ENCODE measurements at regions not wholly inside any gene's neighbourhood (a gene's known extent, or its start where the extent isn't known, plus 50 kb on each side); places are given as distances from the start of the nearest gene placed in this dataset.
"Not testable (repeated sequence)": the region's sequence is repeated elsewhere in the genome, so short reads cannot be mapped to it uniquely, and the experiment has no call there.

DNA sequence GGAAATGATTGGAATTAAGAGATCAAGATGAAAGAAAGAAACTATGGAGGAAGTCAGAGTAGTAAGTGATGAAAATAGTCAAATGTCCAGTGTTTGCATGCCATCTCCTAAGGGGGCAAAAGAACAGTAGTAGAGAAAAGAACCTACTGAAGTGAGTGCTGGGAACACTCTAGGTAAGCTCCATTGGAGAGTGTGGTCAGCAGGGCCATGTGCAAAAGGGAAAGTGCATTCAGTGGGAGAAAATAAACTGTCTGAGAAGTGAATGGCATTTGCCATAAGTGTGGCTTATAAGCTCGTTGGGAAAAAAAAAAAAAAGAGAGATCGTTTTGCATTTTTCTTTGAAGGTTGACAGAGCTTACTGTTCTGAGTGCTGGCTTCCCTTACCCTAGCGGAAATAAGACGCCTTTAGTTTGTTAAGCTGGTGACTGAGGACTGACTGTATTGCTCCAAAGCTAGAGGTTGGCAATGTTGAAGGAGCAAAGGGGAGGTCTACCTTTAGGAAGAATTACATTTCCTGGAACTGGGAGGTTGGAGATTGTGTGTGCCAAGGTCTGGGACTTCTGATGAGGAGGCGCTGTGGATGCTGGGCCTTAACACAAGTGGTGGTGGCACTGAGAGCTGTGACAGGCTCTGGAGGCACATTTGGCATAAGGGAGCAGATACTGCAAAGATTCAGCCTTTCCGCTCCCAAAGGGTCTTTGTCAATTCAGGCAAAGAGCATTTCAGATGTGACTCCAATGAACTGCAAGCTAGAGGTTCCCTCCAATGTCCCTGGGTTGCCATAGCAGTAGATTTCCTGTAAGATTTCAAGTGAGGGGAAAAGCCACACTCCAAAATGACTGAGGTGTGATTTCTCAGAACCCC is 287.8 kb upstream of the SATB1 start:
- POLR2A ChIA-PET (ENCODE audit: low non-redundant PET), result no interaction called here
- H3K9me3 ChIP-seq (ENCODE audit: low read depth, low read length, poor library complexity, severe bottlenecking), result no peaks in the 10 kb centered on the region
- no peak overlapping the region for H3K4me3 ChIP-seq (ENCODE audit: low read depth, low read length, poor library complexity, severe bottlenecking)
- no peaks in the 10 kb centered on the region for H3K4me1 ChIP-seq (ENCODE audit: insufficient read depth, low read length, poor library complexity, severe bottlenecking)
- CTCF ChIA-PET, result no interaction called here
- intact Hi-C loops (cut with micrococcal nuclease; ENCODE audit: unreplicated experiment), result no loop called here
- no peak for DNase-seq (ENCODE audit: low spot score)
- H3K36me3 ChIP-seq (ENCODE audit: insufficient read depth, low read length, poor library complexity, severe bottlenecking), result no peaks in the 10 kb centered on the region
- no peaks in the 10 kb centered on the region for H3K27me3 ChIP-seq (replicated peaks; ENCODE audit: insufficient read depth, low read depth, low read length, poor library complexity)
- TF ChIP-seq, protein P1, sequence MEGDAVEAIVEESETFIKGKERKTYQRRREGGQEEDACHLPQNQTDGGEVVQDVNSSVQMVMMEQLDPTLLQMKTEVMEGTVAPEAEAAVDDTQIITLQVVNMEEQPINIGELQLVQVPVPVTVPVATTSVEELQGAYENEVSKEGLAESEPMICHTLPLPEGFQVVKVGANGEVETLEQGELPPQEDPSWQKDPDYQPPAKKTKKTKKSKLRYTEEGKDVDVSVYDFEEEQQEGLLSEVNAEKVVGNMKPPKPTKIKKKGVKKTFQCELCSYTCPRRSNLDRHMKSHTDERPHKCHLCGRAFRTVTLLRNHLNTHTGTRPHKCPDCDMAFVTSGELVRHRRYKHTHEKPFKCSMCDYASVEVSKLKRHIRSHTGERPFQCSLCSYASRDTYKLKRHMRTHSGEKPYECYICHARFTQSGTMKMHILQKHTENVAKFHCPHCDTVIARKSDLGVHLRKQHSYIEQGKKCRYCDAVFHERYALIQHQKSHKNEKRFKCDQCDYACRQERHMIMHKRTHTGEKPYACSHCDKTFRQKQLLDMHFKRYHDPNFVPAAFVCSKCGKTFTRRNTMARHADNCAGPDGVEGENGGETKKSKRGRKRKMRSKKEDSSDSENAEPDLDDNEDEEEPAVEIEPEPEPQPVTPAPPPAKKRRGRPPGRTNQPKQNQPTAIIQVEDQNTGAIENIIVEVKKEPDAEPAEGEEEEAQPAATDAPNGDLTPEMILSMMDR (conservative IDR thresholded peaks at IDR 0.05; ENCODE audit: low read depth, low read length), result no peak
- TF ChIP-seq EZH2 (IDR thresholded peaks at IDR 0.05; ENCODE audit: borderline replicate concordance, low read depth, low read length, poor library complexity, severe bottlenecking), result no peak
- BruUV-seq (replicated peaks), result no TSS peak
- H3K27ac ChIP-seq (ENCODE audit: low read depth, low read length, poor library complexity, severe bottlenecking), result no peak overlapping the region

DNA sequence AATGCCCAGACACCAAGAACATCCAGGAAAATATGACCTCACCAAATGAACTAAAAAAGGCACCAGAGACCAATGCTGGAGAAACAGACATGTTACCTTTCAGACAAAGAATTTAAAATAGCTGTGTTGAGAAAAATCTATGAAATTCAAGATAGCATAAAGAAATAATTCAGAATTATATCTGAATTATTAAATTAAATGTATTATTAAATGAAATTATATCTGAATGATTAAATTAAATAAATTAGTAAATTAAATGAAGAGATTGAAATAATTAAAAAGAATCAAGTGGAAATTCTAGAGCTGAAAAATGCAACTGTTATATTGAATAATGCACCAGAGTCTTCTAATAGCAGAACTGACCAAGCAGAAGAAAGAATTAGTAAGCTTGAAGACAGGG is 279.2 kb upstream of the SATB1 start:
- ChIA-PET POLR2A (ENCODE audit: low non-redundant PET) (no interaction called here), CTCF (no interaction called here)
- no peaks in the 10 kb centered on the region for H3K4me1 ChIP-seq (ENCODE audit: insufficient read depth, low read length, poor library complexity, severe bottlenecking)
- no peaks in the 10 kb centered on the region for H3K27me3 ChIP-seq (replicated peaks; ENCODE audit: insufficient read depth, low read depth, low read length, poor library complexity)
- peaks cover 6% of the 10 kb centered on the region for H3K9me3 ChIP-seq (ENCODE audit: low read depth, low read length, poor library complexity, severe bottlenecking)
- no peaks in the 10 kb centered on the region for H3K36me3 ChIP-seq (ENCODE audit: insufficient read depth, low read length, poor library complexity, severe bottlenecking)
- TF ChIP-seq EZH2 (IDR thresholded peaks at IDR 0.05; ENCODE audit: borderline replicate concordance, low read depth, low read length, poor library complexity, severe bottlenecking), result no peak
- TF ChIP-seq, protein P1 (conservative IDR thresholded peaks at IDR 0.05; ENCODE audit: low read depth, low read length), result no peak
- DNase-seq (ENCODE audit: low spot score), result no peak
- H3K27ac ChIP-seq (ENCODE audit: low read depth, low read length, poor library complexity, severe bottlenecking), result no peak overlapping the region
- H3K4me3 ChIP-seq (ENCODE audit: low read depth, low read length, poor library complexity, severe bottlenecking), result no peak overlapping the region
- BruUV-seq (replicated peaks), result no TSS peak
- intact Hi-C loops (cut with micrococcal nuclease; ENCODE audit: unreplicated experiment), result no loop called here

DNA sequence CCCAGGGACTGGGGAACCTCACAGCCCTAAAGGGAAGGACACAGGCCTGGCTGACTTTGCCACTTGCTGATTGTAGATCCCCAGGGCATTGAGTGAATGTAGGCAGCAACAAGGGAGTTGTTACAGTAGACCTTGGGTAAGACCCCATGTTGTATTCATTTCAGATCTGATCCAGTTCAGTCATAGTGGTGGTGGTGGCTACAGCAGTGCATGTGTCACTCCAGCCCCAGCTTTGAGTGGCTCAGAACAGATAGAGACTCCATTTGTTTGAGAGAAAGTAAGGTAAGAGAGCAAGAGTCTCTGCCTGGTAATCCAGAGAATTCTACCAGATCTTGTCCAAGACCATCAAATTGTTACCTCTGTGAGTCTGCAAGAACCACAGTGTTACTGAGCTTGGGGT is 278.7 kb upstream of the SATB1 start:
- DNase-seq (ENCODE audit: low spot score), result no peak
- ChIA-PET POLR2A (ENCODE audit: low non-redundant PET) (no interaction called here), CTCF (no interaction called here)
- no peaks in the 10 kb centered on the region for H3K27me3 ChIP-seq (replicated peaks; ENCODE audit: insufficient read depth, low read depth, low read length, poor library complexity)
- H3K9me3 ChIP-seq (ENCODE audit: low read depth, low read length, poor library complexity, severe bottlenecking), result peaks cover 6% of the 10 kb centered on the region
- no TSS peak for BruUV-seq (replicated peaks)
- H3K27ac ChIP-seq (ENCODE audit: low read depth, low read length, poor library complexity, severe bottlenecking), result no peak overlapping the region
- no peak overlapping the region for H3K4me3 ChIP-seq (ENCODE audit: low read depth, low read length, poor library complexity, severe bottlenecking)
- TF ChIP-seq, protein P1 (conservative IDR thresholded peaks at IDR 0.05; ENCODE audit: low read depth, low read length), result no peak
- no peak for TF ChIP-seq EZH2 (IDR thresholded peaks at IDR 0.05; ENCODE audit: borderline replicate concordance, low read depth, low read length, poor library complexity, severe bottlenecking)
- intact Hi-C loops (cut with micrococcal nuclease; ENCODE audit: unreplicated experiment), result no loop called here
- H3K36me3 ChIP-seq (ENCODE audit: insufficient read depth, low read length, poor library complexity, severe bottlenecking), result no peaks in the 10 kb centered on the region
- no peaks in the 10 kb centered on the region for H3K4me1 ChIP-seq (ENCODE audit: insufficient read depth, low read length, poor library complexity, severe bottlenecking)

DNA sequence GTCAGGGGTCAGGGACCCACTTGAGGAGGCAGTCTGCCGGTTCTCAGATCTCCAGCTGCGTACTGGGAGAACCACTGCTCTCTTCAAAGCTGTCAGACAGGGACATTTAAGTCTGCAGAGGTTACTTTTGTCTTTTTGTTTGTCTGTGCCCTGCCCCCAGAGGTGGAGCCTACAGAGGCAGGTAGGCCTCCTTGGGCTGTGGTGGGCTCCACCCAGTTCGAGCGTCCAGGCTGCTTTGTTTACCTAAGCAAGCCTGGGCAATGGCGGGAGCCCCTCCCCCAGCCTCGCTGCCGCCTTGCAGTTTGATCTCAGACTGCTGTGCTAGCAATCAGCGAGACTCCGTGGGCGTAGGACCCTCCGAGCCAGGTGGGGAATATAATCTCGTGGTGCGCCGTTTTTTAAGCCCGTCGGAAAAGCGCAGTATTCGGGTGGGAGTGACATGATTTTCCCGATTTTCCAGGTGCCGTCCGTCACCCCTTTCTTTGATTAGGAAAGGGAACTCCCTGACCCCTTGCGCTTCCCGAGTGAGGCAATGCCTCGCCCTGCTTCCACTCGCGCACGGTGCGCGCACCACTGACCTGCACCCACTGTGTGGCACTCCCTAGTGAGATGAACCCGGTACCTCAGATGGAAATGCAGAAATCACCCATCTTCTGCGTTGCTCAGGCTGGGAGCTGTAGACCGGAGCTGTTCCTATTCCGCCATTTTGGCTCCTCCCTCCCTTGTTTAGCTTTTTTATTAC is 268.6 kb upstream of the SATB1 start:
- DNase-seq (ENCODE audit: low spot score); POLR2A ChIA-PET (ENCODE audit: low non-redundant PET); H3K36me3 ChIP-seq (ENCODE audit: insufficient read depth, low read length, poor library complexity, severe bottlenecking); H3K9me3 ChIP-seq (ENCODE audit: low read depth, low read length, poor library complexity, severe bottlenecking); H3K4me3 ChIP-seq (ENCODE audit: low read depth, low read length, poor library complexity, severe bottlenecking); BruUV-seq (replicated peaks); H3K4me1 ChIP-seq (ENCODE audit: insufficient read depth, low read length, poor library complexity, severe bottlenecking); H3K27ac ChIP-seq (ENCODE audit: low read depth, low read length, poor library complexity, severe bottlenecking); CTCF ChIA-PET; intact Hi-C loops (cut with micrococcal nuclease; ENCODE audit: unreplicated experiment); H3K27me3 ChIP-seq (replicated peaks; ENCODE audit: insufficient read depth, low read depth, low read length, poor library complexity): not testable (repeated sequence)
